Erythroblast (primary cell): ENCODE measurements at regions not wholly inside any gene's neighbourhood (a gene's known extent, or its start where the extent isn't known, plus 50 kb on each side); places are given as distances from the start of the nearest gene placed in this dataset.

ENCODE experiments used
- DNase-seq, 2 experiments: peaks; one replicate each; lab custom pipeline; 2025; lab: John Stamatoyannopoulos, UW
- GATA1 ChIP-seq: IDR thresholded peaks from 2 replicates; pipeline ENCODE4 v1.6.1; 2011; ENCODE audit warnings: low read depth, mild to moderate bottlenecking, control low read depth, low read length, moderate library complexity
- POLR2A ChIP-seq: IDR thresholded peaks from 2 replicates; pipeline ENCODE4 v1.6.1; 2011; ENCODE audit warnings: mild to moderate bottlenecking, low read length

DNA sequence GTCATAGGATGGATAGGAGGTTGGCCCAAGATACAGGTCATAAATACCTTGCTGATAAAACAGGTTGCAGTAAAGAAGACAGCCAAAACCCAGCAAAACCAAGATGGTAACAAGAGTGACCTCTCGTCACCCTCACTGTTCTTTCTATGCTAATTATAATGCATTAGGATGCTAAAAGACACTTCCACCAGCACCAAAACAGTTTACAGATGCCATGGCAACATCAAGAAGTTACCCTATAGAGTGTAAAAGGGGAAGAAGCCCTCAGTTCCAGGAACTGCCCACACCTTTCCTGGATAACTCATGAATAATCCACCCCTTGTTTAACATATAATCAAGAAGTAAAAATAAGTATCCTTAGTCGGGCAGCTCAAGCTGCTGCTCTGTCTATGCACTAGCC, 671.9 kb downstream of the PTPRC start:
- DNase-seq = no peak
- TF ChIP-seq POLR2A = no peak
- no peak for TF ChIP-seq GATA1

DNA sequence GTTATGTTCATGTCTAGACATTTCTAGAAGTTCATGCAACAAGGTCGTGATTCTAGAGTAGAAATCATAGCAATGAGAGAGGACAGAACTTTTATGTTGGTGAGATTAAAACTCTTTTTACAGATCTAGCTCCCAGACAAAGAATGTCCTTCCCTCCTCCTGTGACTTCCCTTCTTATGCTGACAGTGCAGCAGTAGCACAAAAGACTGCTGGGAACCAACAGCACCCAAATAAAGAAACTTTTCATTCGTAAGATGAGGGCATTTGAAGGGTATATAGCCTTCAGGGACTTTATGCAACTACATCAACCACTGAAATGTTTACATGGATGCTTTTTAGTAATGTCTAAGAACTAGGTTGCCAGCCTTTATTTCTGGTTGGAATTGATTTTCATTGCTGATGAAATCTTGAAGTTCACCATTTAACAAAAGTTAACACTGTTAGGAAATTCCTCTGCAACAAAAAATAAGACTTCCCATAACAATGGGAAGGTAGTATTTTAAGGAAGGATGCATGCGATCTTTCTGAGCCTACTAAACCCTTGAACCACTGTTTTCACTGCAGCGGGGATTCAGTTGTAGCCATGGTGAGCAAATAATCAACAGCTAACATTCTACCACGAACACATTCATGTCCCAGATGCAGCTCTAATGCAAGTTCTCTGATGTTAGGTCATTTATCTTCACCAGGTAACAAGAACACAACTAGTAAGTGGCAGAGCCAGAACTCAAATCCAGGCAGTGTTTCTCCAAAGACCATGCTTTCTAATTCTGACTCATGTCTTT, 672.8 kb downstream of the PTPRC start:
- TF ChIP-seq GATA1 = no peak
- TF ChIP-seq POLR2A = no peak
- DNase-seq = no peak

DNA sequence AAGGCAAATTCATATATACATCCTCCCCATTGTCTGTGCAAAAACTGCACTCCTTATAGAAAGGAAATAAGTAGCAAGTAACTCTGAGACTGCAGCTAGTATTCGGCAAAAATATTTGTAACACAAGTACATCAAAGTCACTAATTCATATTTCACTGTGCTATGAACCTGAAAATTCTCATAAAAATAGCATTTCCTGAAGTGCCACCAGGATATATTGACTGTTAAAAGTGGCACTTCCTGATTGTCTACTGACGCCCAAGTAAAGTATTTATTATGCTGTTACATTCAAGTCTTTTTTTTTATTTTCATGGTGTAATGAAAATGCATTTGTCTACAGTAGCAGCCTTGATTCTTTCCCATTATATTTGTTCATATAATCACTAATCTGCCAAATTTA, 673.8 kb downstream of the PTPRC start:
- TF ChIP-seq POLR2A (no peak), GATA1 (no peak)

DNA sequence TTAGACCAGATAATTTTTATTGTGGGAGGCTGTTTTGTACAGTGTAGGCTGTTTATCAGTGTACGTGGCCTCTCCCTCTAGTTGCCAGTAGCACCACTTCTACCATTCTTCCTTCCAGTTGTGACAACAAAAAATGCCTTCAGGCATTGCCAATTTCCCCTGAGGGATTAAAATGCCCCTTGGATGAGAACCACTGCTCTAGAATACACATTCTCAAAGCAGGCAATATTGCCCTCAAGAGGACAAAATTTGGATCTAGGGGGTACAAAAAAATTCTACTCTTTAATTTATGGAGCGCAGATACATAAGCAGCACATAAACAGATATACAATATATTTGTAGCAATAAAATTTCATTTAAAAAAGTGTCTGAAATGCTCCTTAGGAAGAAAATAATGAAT, 674.6 kb downstream of the PTPRC start:
- TF ChIP-seq POLR2A (no peak), GATA1 (no peak)
- DNase-seq = no peak

More for the DNA sequence above, 673.8 kb downstream of the PTPRC start:
- DNase-seq = no peak

- TF ChIP-seq GATA1 (no peak), POLR2A (no peak)
- DNase-seq = no peak
These were observed 680.5 kb downstream of the PTPRC start for GRCh38 chr1:199319341-199319740.

- no peak for DNase-seq
- TF ChIP-seq POLR2A = no peak
These were observed 683.4 kb downstream of the PTPRC start for GRCh38 chr1:199322278-199322677.

DNA sequence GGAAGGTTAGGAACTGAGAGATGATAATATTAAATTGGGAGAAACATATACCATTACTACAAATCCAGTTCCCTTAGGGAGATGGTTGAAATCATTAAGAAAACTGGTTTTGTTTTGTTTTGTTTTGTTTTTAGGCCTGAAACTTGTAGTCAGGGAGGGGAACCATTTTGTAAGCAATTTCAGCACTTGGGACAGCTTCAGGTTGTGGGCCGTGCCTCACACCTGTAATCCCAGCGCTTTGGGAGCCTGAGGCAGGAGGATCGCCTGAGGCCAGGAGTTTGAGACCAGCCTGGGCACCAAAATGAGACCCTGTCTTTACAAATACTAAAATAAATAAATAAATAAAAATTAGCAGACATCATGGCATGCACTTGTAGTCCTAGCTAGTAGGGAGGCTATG, 694.3 kb upstream of the NR5A2 start:
- TF ChIP-seq GATA1 (no peak), POLR2A (no peak)
- DNase-seq = no peak

DNA sequence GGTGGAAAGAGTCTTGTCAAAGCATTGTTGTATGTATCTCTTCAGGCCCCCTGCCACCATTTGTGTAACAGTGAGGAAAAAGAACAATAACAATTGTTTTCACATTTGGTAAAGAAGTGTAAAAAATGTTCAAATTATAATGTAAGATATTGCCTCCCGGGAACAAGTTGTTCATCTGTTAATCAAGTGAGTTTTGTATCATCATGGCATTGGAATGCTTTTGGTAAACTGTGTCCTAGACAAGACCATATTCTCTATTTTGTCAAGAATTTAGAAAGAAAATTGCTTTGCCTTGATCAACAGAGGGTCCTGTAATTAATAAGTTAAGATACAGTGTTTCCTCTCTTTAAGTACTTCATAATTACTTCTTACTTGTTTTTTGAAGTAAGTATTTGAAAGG, 692.0 kb upstream of the NR5A2 start:
- no peak for DNase-seq
- TF ChIP-seq POLR2A = no peak
- TF ChIP-seq GATA1 = no peak

DNA sequence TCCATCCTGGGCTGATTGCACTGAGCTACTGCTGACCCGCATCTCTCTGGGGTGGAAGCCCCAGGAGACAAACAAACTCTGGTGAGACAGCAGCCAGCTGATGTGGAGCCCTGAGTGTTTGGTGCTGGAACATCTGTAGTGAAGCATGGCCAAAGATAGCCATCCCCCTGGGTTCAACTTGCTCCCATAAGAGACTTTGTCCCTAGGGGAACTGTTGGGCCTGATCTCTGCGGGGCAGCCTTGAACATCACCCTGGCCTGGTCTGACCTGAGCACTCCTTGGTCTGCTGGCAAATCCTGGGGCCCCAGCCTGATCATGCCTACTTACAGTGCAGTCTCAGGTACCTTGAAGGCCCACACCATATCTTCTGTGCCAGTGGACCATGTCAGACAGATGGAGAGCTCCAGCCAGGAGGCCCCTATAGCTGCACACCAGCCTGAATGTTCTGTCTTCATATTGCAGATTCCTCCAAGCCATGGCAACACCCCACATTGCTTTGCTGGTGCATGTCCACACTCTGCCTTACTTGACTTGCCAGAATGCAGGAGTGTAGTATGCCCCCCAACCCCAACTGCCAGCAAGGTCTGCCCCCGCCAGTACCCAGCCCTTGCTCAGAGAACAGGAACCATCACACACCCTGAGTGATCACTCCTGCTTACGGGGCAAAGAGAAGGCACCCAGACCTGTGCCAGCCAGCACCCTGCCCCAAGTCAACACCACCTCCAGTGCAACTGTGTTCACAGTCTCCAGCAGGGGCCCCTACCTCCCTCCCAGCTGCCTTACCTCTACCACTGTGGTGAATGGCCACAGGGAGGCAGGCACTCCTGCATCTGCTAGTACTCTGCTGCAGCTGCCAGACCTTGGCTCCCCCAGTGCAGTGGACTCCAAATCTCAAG, 690.5 kb upstream of the NR5A2 start:
- TF ChIP-seq GATA1 = no peak
- no peak for TF ChIP-seq POLR2A
- DNase-seq = no peak

GRCh38 chr1:199338760-199339159, 688.8 kb upstream of the NR5A2 start:
- TF ChIP-seq POLR2A (no peak), GATA1 (no peak)
- DNase-seq = no peak

GRCh38 chr1:199352351-199352750, 675.2 kb upstream of the NR5A2 start:
- TF ChIP-seq GATA1 (no peak), POLR2A (no peak)
- DNase-seq = no peak

- no peak for TF ChIP-seq POLR2A
- TF ChIP-seq GATA1 = no peak
- DNase-seq = no peak
These were observed 673.6 kb upstream of the NR5A2 start for GRCh38 chr1:199353906-199354305.

GRCh38 chr1:199356561-199356960, 670.9 kb upstream of the NR5A2 start:
- no peak for DNase-seq
- TF ChIP-seq GATA1 = no peak
- TF ChIP-seq POLR2A = no peak

DNA sequence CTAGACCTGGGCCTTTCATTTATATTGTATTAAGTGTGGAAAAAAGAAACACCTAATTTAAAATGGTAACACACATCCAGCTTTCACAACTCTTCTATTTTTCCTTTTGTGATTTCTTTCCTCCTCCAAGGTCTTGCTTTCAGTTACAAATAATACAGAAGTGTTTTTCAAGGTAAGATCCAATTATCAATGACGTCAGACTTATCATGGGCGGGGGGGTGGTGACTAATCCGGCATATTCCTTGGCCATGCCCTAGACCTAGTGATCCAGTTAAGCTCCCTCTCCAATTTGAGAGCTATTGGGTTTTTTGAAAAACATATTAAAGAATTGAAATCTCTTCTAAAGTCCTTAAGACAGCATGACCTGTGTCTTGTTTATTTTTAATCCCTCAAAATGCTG, 669.9 kb upstream of the NR5A2 start:
- TF ChIP-seq GATA1 = no peak
- TF ChIP-seq POLR2A = no peak
- peak in 1 of 2 experiments; percentile 6 for DNase-seq
